ENCODE measurements at regions not wholly inside any gene's neighbourhood (a gene's known extent, or its start where the extent isn't known, plus 50 kb on each side); places are given as distances from the start of the nearest gene placed in this dataset.
A peak's percentile ranks its signal among the peaks of the same experiment; 100 is the strongest.

- TF ChIP-seq OSR1 (CRISPR knock-in tag; IDR thresholded peaks at IDR 0.05) = no peak
- no peak for TF ChIP-seq SNAI2 (CRISPR knock-in tag; IDR thresholded peaks at IDR 0.05)
- no peak for TF ChIP-seq BACH2 (CRISPR knock-in tag; IDR thresholded peaks at IDR 0.05; ENCODE audit: borderline replicate concordance)
- no peak for TF ChIP-seq ISL1 (CRISPR knock-in tag; IDR thresholded peaks at IDR 0.05)
- TF ChIP-seq PPARA (CRISPR knock-in tag; IDR thresholded peaks at IDR 0.05; ENCODE audit: borderline replicate concordance) = no peak
- no peak for TF ChIP-seq GLIS3 (CRISPR knock-in tag; IDR thresholded peaks at IDR 0.05)
- TF ChIP-seq ZFP30 (CRISPR knock-in tag; IDR thresholded peaks at IDR 0.05) = no peak
- TF ChIP-seq ESRRG (CRISPR knock-in tag; IDR thresholded peaks at IDR 0.05) = no peak
- TF ChIP-seq POU6F1 (CRISPR knock-in tag; IDR thresholded peaks at IDR 0.05; ENCODE audit: borderline replicate concordance, low read depth) = no peak
- TF ChIP-seq CREB5 (CRISPR knock-in tag; IDR thresholded peaks at IDR 0.05; ENCODE audit: low read depth) = no peak
- ATAC-seq = no peak
Observed at GRCh38 chr18:55875371-55875901, 287.4 kb upstream of the TCF4 start.

- no peak for ATAC-seq
- TF ChIP-seq OSR1 (CRISPR knock-in tag; IDR thresholded peaks at IDR 0.05) (no peak), RARB (CRISPR knock-in tag; IDR thresholded peaks at IDR 0.05) (no peak), ZNF70 (CRISPR knock-in tag; IDR thresholded peaks at IDR 0.05) (no peak), CREB5 (CRISPR knock-in tag; IDR thresholded peaks at IDR 0.05; ENCODE audit: low read depth) (no peak), ZNF565 (CRISPR knock-in tag; conservative IDR thresholded peaks at IDR 0.05; ENCODE audit: low read depth) (no peak), PPARA (CRISPR knock-in tag; IDR thresholded peaks at IDR 0.05; ENCODE audit: borderline replicate concordance) (no peak), CSDC2 (CRISPR knock-in tag; IDR thresholded peaks at IDR 0.05) (no peak), ZNF8 (CRISPR knock-in tag; IDR thresholded peaks at IDR 0.05) (no peak), POU6F1 (CRISPR knock-in tag; IDR thresholded peaks at IDR 0.05; ENCODE audit: borderline replicate concordance, low read depth) (no peak)
Observed at GRCh38 chr18:55869556-55870501, 281.8 kb upstream of the TCF4 start.

- TF ChIP-seq OSR1 (CRISPR knock-in tag; IDR thresholded peaks at IDR 0.05) (no peak), CREB5 (CRISPR knock-in tag; IDR thresholded peaks at IDR 0.05; ENCODE audit: low read depth) (no peak), ARNTL (CRISPR knock-in tag; IDR thresholded peaks at IDR 0.05; ENCODE audit: borderline replicate concordance, low read depth) (no peak), GLIS3 (CRISPR knock-in tag; IDR thresholded peaks at IDR 0.05) (no peak), ZNF565 (CRISPR knock-in tag; conservative IDR thresholded peaks at IDR 0.05; ENCODE audit: low read depth) (no peak), PPARA (CRISPR knock-in tag; IDR thresholded peaks at IDR 0.05; ENCODE audit: borderline replicate concordance) (no peak), TSHZ2 (CRISPR knock-in tag; IDR thresholded peaks at IDR 0.05) (no peak), BACH2 (CRISPR knock-in tag; IDR thresholded peaks at IDR 0.05; ENCODE audit: borderline replicate concordance) (no peak)
- peak; percentile 28; the same call in 1 of the 3 replicates for ATAC-seq
Observed at GRCh38 chr18:55868909-55869308, 280.9 kb upstream of the TCF4 start.

All from SK-N-SH treated with all-trans-retinoic acid at 6 μM for 48 hours (cell line).